NCI-H2171 treated with DMSO at 0.1 percent for 48 hours (cell line): ENCODE measurements at regions not wholly inside any gene's neighbourhood (a gene's known extent, or its start where the extent isn't known, plus 50 kb on each side); places are given as distances from the start of the nearest gene placed in this dataset.

Experiments used
- DNase-seq: peaks from one replicate; lab custom pipeline; 2025; lab: John Stamatoyannopoulos, UW

GRCh38 chr7:96484845-96485244 lies 162.9 kb upstream of the SLC25A13 start:
- DNase-seq = no peak

DNA sequence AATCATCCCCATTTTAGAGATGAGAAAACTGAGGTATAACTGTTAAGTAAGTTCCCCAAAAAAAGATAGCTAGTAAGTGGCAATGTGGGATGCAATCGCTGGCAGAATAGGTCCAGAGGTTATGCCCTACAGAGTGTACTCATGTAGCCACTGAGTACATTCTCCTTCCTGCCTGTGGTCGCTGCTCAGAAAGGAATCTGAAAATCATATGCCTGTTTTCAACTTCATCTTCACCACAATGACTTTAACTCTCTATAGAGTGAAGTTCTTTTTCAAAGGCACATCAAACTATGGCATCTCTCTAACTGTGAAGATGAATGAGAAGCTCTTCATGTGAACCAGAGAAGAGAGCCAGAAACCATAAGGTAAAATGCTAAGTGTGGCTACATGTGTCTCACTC lies 162.2 kb upstream of the SLC25A13 start:
- no peak for DNase-seq

DNA sequence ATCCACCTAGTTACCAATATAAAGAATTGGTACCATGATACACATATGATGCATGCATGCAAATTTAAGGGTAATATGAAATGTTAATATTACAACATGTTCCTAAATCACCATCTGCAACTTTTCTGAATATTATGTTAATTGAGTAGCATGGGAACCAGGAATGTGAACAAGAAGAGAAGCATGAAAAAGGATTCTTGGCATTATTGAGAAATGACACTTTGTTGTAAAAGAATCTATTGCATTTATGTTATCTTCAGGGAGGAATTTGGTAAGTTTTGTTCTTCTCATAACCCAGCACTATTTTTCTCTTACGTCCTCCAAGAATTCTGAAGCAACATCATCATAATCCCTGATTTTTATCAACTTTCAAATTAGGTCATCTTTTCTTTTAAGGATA lies 159.9 kb upstream of the SLC25A13 start:
- DNase-seq = no peak

DNA sequence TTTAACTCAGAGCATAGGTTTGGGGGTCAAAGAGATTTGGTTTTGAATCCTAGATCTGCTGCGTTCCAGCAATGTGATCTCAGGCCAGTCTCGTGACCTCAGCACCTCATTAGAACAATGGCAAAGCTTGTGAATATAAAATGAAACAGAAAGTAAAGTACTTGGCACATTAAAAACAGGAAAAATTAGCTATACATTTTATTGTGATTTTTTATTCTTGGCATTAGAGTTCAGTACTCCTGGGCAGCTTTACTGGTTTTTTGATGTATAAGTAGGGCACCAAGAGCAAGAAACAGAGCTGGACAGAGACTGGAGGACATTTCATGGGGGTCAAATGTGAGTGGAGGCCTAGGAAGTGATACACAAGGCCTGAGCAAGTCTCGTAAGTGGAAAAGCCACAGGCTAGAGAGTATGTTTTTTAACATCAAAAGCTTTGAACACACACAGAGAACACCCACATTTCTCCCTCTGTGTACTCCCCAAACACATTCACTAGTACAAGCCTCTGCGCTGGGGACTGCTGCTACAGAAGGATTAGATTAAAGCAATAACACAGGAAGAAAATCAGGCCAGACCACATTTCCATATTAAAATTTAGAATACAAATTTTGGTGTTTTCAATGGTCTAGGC lies 157.2 kb upstream of the SLC25A13 start:
- DNase-seq = no peak

DNA sequence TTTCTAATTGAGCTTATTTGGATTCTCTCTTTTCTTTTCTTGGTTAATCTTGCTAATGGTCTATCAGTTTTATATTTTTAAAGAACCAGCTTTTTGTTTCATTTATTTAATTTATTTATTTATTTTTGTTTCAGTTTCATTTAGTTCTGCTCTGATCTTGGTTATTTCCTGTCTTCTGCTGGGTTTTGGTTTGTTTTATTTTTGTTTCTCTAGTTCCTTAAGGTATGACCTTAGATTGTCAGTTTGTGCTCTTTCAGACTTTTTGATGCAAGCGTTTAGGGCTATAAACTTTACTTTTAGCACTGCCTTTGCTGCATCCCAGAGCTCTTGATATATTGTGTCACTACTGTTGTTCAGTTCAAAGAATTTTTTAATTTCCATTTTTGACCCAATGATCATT lies 149.7 kb upstream of the SLC25A13 start:
- no peak for DNase-seq

DNA sequence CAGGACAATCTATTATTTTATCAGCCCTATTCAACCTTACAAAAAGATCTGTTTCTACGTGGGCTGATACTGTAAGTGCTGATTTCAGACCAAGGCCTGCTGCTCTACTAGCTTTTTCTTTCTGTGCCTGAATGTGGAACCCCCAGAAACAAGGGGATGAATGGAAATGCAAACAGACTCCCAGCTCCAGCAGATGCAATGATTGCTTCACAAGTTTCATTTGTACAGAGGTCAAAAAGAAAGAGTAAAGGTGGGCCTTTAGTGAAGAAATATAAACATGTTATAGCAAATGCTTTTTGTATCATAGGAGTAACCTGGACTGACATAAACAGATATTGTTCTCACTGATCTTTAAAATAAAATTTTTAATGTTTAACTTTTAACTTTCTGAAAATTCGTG lies 130.2 kb upstream of the SLC25A13 start:
- no peak for DNase-seq

DNA sequence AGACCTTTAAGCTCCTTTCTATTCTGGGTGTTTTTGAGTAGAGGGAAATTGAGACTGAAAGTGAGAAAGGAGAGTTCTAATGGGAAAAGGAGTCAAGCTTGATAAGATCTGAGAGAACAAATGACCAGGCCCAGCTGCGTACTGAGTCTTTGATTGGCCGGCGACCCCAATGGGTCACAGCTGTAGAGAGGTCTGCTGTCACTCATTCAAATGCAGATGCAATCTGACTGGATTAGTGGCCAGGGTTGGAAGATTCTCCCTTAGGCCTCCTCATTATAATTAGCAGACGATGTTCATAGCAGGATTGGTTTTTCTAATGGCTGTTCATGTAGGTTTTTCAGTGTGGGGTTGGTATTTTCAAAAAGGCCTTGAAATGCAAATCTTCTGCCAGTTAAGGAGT lies 127.2 kb upstream of the SLC25A13 start:
- DNase-seq = no peak

DNA sequence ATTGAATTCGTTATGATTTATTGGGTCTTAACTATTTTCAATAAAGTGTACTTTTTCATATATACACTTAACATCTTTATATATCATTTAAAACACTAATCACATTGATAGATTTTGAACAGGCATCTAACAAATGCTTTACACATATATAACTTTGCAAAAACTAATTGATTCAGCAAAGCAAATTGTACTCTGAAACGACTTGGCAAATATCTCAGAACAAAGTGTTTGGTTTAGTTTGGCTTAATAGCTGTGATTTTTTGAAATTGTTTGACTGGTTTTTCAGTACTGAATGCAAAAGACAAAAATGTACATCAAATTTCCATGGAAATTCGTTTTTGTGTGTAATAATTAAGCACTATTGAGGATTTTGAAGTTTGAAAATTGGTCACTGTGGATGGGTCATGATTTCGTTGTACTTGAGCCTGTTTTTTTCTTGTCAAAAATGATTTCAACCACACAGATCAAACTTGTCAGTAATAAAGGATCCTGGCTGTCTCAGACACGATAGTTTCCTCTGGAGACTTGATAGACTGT lies 125.3 kb upstream of the SLC25A13 start:
- DNase-seq = no peak

GRCh38 chr7:96441436-96442084 lies 119.7 kb upstream of the SLC25A13 start:
- DNase-seq = no peak

- DNase-seq = no peak
Observed at GRCh38 chr7:96440328-96440727, 118.4 kb upstream of the SLC25A13 start.

GRCh38 chr7:96436880-96437279 lies 115.0 kb upstream of the SLC25A13 start:
- no peak for DNase-seq

- no peak for DNase-seq
Observed at GRCh38 chr7:96430356-96430755, 108.5 kb upstream of the SLC25A13 start.

DNA sequence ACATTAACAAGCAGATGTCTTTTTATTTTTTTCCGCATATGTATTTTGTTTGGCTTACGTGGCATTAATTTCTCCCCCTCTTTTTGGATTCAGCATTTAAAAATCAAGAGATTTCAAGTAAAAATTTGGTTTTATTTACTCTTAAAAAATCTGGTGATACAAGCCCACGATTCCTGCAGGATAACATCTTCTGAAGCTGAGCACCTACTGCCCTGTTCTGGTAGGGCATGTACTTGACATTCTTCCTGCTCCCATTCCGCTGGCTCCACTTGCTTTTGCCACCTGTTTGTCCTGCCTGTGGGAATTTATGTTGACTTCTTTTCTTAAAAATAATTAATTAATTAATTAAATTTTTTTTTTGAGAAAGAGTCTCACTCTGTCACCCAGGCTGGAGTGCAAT lies 105.2 kb upstream of the SLC25A13 start:
- no peak for DNase-seq

DNA sequence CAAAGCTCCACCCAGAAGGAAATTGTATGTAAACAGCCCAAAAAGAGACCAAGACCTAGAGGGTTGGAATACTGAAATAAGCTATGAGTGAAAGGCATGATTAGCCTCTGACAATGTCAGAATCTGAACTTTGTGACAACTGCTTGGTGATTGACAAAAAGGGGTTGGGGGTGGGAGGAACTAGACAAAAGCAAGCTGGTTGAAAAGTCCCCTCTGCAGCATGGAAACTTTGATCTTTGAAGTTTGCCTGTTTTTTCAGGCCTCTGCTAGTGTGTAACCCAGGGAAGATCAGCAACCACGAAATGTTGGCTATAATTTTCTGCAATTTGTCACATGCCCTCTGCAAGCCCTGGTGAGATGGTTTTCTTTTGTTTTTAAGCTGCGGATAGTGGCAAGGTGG lies 104.8 kb upstream of the SLC25A13 start:
- DNase-seq = no peak

DNA sequence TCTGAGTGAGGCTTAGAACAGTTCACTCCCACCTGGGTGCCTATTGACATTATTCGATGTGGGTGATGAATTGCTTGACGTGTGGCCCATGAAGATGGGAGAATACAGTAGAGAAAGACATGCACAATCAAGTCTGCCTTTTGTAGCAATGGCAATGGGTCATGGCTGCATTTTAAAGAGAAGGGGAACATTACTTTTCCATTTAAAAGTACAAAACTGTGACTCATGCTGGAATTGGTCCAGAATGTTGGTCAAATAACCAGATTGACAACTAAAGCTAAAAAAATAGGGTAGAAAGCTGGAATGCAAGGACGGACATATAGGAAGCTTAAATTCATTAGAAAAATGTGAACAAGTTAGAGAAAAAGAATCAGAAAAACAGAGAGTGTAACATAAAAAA lies 104.1 kb upstream of the SLC25A13 start:
- DNase-seq = no peak

- DNase-seq = no peak
Observed at GRCh38 chr7:96424411-96424810, 102.5 kb upstream of the SLC25A13 start.

- DNase-seq = no peak
Observed at GRCh38 chr7:96422388-96422787, 100.5 kb upstream of the SLC25A13 start.

- DNase-seq = peak; percentile 58
Observed at GRCh38 chr7:96418581-96418980, 96.7 kb upstream of the SLC25A13 start.

GRCh38 chr7:96417784-96418183 lies 95.9 kb upstream of the SLC25A13 start:
- no peak for DNase-seq

GRCh38 chr7:96416599-96416998 lies 94.7 kb upstream of the SLC25A13 start:
- no peak for DNase-seq

- no peak for DNase-seq
Observed at GRCh38 chr7:96416116-96416515, 94.2 kb upstream of the SLC25A13 start.

DNA sequence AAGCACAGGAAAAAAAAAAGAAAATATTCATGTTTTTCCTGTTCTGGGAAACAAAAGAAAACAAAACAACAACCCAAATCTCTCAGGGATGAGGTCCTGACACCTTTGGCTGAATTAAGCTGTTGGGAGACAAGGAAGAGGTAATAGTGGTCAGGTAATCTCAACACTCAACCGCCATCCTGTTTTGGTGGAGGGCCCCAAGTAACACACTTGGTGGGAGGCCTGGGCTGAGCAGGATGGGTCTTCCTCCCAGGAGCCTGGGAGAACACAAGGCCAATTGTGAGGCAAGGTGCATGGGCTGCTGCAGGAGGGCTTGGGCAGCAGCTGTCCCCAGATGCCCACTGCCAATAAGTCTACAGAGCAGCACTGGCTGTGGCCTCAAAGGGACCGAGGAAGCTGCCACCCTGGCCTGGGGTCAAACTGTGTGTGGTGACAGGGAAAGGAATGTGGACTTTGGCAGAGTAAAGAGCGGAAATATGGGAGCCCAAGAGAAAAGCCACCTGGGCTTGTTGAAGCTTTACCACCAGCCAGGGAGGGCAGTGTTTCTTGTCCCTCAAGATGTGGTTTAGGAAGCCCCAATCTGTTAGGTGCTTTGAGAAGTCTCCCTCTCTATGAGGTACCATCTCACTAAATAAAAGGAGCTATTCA lies 93.5 kb upstream of the SLC25A13 start:
- no peak for DNase-seq

DNA sequence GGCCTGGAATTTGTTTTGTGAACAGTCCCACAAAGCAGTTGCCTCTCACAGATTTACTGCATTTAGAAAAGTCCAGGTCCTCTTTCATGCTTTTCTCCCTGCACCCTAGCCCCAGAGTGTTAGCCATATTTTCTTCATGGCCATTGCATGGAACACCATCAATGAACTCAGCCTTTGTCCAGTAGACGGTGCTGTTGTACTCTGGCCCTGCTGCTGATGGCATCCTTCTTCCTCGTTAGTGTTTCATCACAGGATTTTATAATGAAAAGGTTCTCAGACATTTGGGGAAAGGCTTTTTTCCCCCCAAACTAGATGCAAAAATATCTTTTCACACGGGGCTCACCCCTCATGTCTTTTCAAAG lies 93.0 kb upstream of the SLC25A13 start:
- peak; percentile 39 for DNase-seq
